GM21576 (cell line): ENCODE measurements at regions not wholly inside any gene's neighbourhood (a gene's known extent, or its start where the extent isn't known, plus 50 kb on each side); places are given as distances from the start of the nearest gene placed in this dataset.
"Not testable (repeated sequence)": the region's sequence is repeated elsewhere in the genome, so short reads cannot be mapped to it uniquely, and the experiment has no call there.

Source experiments
- ATAC-seq: cut with Tn5 transposase; IDR thresholded peaks from one replicate; pipeline ENCODE4 v1.9.1; 2021; ENCODE audit warnings: mild to moderate bottlenecking, moderate library complexity; ENCODE audit not compliant: unreplicated experiment

DNA sequence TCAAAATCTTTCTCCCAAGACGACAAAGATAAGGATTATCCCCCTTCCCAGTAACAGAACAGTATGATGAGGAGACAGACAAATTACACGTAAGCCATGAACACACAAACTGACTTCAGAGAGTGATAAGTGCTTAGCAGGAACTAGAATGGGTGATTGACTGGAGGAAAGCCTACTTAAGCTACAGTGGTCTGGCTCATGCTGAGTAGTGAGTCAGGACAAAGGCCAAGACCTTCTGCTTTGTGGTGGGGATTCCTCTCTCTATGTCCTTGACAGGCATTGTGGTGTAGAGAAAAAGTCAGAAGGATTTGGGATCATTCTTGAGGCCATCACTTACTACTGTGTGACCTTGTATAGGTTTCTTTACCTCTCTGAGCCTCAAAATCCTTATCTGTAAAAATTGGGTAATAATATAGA, 381.9 kb upstream of the CCL2 start:
- no peak for ATAC-seq

- no peak for ATAC-seq
These were observed 380.4 kb upstream of the CCL2 start for GRCh38 chr17:33874617-33875060.

GRCh38 chr17:33875973-33876372, 379.1 kb upstream of the CCL2 start:
- ATAC-seq, result no peak

DNA sequence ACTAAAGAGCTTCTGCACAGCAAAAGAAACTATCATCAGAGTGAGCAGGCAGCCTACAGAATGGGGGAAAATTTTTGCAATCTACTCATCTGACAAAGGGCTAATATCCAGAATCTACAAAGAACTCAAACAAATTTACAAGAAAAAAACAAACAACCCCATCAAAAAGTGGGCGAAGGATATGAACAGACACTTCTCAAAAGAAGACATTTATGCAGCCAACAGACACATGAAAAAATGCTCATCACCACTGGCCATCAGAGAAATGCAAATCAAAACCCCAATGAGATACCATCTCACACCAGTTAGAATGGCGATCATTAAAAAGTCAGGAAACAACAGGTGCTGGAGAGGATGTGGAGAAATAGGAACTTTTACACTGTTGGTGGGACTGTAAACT, 372.8 kb upstream of the CCL2 start:
- ATAC-seq, result not testable (repeated sequence)

DNA sequence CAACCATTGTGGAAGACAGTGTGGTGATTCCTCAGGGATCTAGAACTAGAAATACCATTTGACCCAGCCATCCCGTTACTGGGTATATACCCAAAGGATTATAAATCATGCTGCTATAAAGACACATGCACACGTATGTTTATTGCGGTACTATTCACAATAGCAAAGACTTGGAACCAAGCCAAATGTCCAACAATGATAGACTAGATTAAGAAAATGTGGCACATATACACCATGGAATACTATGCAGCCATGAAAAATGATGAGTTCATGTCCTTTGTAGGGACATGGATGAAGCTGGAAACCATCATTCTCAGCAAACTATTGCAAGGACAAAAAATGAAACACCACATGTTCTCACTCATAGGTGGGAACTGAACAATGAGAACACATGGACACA, 372.4 kb upstream of the CCL2 start:
- ATAC-seq, result not testable (repeated sequence)

DNA sequence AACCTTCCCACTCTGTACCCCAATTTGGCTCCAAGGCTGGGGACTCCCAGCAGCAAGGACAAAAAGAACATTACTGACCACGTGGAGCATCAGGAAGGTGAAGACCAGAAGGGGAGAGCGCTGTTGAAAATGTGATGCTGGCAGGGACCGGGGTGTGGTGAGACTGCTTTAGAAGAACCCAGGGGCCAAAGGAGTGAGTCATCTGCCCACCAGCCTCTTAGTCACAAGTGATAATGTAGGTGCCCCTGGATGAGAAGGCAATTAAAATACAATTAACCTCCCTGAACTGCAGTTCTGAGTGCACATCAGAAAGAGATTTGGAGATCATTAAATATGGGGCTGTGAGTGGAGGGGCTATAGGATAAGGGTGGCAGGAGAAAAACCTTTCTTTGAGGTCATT, 366.6 kb upstream of the CCL2 start:
- ATAC-seq, result no peak

DNA sequence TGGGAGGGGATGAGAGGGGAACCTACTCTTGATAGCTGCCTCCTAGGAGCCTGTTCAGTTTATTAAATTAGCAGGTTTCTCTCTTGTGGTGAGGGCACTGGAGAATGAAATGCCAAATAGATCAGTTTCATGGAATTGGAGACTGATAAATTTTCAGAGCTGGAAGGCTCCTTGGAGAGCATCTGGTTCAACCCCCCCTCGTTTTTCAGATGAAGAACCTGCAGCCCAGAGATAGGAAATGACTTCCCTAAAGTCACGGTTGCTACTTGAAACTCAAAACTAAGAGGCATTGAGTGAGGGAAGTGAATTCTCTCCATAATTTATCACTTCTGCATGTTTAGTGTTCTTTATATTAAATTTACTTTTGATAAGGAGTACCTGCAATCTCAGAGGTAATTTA, 366.0 kb upstream of the CCL2 start:
- no peak for ATAC-seq

DNA sequence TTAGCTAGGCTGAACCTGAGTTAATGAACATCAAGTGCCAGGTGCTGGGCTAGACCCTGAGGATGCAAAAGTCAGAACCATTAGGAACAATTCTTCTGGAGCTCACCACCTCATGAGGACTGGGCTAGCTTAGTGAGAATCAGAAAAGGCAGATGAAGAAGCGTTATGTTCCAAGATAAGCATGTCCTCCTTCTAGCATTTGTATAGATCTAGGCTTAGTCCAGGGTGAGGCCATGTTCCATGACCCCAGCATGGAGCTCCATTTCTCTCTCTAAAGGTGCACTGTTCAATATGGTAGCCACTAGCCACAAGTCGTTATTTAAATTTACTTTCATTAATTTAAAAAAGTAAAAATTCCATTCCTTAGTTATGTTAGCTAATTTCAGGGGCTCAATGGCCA, 365.3 kb upstream of the CCL2 start:
- no peak for ATAC-seq

- no peak for ATAC-seq
These were observed 362.1 kb upstream of the CCL2 start for GRCh38 chr17:33892717-33893591.

DNA sequence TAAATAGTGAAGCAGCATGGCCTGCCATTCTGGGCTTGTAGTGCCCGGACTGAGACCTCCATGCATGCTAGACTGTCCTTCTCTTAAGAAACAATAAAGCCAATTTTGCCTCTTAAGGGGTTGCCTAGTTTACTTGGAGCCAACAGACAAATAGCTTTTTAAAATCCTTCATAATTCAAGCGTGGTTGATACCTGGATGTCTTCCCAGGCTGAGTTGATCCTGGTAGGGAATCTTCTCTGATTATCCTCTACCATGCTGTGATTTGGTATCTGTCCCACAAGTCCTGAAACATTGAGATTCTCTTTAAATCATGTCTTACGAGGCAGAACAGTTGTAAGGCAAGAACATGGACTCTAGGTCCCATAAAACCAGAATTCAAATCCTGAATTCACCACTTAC, 359.6 kb upstream of the CCL2 start:
- no peak for ATAC-seq

- ATAC-seq, result no peak
These were observed 358.8 kb upstream of the CCL2 start for GRCh38 chr17:33896263-33896662.

DNA sequence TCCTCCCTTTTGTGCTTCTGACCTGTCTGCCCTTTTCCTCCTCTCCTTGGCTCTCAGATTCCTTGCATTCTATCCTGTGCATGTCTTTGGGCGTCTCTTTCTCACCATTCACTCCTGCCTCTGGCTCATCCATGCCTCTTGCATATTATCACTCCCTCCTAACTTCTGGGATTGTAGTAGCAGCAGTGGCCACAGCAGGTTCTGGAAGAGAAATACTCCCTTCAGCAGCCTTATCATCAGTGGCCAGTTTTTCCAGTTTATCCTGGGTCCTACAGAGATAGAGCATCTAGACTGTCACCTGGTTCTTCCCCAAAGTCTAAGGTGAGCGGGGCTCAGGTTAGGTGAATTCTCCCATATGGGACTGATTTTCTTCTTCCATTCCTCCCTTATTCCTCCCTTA, 354.0 kb upstream of the CCL2 start:
- ATAC-seq, result no peak

DNA sequence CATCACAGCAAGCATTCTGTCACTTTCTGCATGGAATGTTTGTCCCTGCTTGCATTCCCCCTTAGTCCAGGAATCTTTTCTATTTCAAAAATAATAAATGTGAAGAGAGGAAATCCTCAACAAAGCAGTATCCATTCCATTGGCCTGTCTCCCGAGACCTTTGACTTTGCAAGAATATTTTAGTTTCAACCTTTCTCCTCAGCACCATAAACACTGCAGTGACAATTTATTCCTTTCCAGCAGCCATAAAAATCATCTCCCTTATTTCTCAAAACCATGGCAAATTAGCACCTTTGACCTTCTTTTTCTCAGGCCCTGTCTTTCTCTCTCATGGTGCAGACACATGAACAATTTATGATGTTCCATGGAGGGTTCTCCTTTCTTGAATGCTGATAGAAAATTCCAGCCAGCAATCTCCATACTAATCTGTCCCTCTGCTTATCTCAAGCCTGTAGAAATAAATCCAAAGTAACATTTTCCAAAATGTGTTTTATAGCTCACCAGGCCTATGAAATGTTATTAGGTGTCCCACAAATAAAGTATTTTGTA, 352.1 kb upstream of the CCL2 start:
- no peak for ATAC-seq

- ATAC-seq, result no peak
These were observed 350.6 kb upstream of the CCL2 start for GRCh38 chr17:33904476-33904875.

- no peak for ATAC-seq
These were observed 349.7 kb upstream of the CCL2 start for GRCh38 chr17:33905338-33905800.

DNA sequence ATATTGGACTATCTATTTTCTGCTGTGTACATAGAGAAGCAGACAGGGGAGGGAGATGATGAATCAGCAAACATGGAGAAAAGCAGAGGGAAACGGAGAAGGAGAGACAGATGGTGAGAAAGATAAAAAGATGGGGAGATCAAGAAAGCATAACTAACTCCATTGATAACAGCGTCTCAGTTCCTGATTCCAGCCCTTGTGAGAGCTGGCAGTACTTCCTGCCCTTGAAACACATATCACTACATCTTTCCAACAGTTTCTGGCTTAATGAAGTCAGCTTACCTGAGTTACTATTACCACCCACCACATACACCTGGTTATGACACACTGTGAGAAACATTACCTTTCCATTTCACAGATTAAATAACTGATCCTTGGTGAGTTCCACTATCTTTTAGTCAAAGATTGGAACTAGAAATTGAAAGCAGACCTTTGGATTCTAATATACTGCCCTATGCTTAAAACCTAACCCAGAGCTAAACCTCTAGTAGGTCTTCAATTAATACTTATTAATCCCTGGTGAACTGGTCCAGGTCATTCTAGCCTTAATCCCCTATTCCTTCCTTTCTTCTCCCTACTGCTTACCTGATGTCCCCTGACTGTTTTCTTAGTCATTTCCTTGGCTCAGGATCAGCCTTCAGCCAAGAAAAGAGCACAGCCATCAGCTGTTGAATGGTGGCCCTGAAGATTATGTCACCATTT, 346.6 kb upstream of the CCL2 start:
- ATAC-seq, result no peak

- no peak for ATAC-seq
These were observed 344.8 kb upstream of the CCL2 start for GRCh38 chr17:33910200-33910857.

GRCh38 chr17:33914125-33914524, 341.0 kb upstream of the CCL2 start:
- no peak for ATAC-seq

DNA sequence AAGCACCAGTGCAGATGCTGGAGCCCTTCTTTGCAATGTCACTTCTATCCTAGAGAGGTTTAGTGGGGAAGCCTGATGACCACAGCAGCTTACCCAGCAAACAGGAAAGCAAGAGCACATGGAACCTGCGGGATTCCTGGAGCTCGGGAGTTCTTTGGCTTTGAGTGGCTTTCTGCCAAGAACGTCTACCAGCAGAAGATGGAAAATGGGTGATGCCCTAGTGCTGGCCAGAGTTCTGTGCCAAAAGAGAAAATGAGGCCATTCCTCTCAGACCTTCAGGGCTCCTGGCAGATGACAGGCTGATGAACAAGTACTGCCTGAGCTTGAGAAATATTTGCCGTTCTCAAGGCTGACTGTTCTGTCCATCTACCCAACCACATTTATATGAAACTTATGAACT, 332.1 kb upstream of the CCL2 start:
- no peak for ATAC-seq

DNA sequence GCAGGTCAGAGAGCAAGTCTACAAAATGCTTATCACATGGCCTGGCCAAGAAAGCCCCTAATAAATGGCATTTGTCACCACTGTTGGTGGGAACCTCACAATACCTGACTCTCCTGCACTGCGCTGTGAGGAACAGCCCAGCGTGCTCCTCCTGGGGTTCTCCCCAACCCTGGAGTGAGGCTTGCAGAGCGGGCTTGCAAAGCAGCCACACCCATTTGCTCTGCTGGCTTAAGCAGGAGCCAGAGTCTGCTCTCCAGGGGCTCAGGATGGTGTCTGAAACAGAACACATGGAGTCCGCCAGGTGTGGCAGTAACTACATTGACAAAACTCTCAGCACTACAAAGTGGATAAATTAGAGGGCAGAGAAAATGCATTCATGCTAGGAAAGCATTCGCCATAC, 331.0 kb upstream of the CCL2 start:
- no peak for ATAC-seq

DNA sequence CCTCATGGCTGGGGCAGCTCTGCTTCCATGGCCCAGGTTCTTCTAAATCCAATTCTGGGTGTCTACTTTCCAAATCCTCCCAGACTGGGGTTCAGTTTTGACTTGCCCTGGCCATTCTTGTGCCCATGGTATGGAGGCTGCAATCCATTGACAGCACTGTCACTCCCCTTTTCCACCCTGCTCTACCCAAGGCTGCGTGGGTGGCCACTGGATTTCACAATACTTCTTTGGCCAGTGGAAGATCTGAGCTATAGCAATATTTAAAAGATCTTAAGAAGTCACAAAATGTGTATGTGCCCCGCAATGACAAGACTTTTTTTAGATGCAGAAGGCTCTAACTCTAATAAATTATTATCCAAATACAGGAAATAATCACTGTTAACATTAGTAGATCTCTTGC, 329.4 kb upstream of the CCL2 start:
- ATAC-seq, result no peak
